Neural cell (in vitro differentiated cells): ENCODE measurements at regions not wholly inside any gene's neighbourhood (a gene's known extent, or its start where the extent isn't known, plus 50 kb on each side); places are given as distances from the start of the nearest gene placed in this dataset.

Experiments used
- H2AFZ ChIP-seq: fragments of 200-600, 300-800 bp; sonication (generic), shearing (Covaris generic); 2 replicates; pipeline ENCODE4 v1.6.0; 2014; ENCODE audit warnings: low read depth, mild to moderate bottlenecking, antibody characterized with exemption, low read length, moderate library complexity
- H3F3A ChIP-seq: fragments of 200-600 bp; shearing (Covaris generic); 2 replicates; pipeline ENCODE4 v1.6.1; 2016; ENCODE audit warnings: mild to moderate bottlenecking, moderate library complexity, mixed read lengths, antibody characterized with exemption, low read length; ENCODE audit not compliant: insufficient read depth, poor library complexity, severe bottlenecking
- H3K27ac ChIP-seq: fragments of 200-600, 300-800 bp; sonication (generic), shearing (Covaris generic); 2 replicates; pipeline ENCODE4 v1.5.1; 2014; ENCODE audit warnings: mild to moderate bottlenecking, low read length, moderate library complexity
- H3K27me3 ChIP-seq: fragments of 300-800, 200-600 bp; sonication (generic), shearing (Covaris generic); 2 replicates; pipeline ENCODE4 v1.6.0; 2014; ENCODE audit warnings: mild to moderate bottlenecking, low read depth, low read length, moderate library complexity; ENCODE audit not compliant: insufficient read depth
- H3K36me3 ChIP-seq: fragments of 300-800, 200-600 bp; sonication (generic), shearing (Covaris generic); 2 replicates; pipeline ENCODE4 v1.5.1; 2014; ENCODE audit warnings: mild to moderate bottlenecking, antibody characterized with exemption, low read length, moderate library complexity; ENCODE audit not compliant: insufficient read depth
- H3K4me2 ChIP-seq: fragments of 300-800, 200-600 bp; sonication (generic), shearing (Covaris generic); 2 replicates; pipeline ENCODE4 v1.6.0; 2014; ENCODE audit warnings: mild to moderate bottlenecking, low read length
- H3K4me3 ChIP-seq: fragments of 300-800, 200-600 bp; sonication (generic), shearing (Covaris generic); 2 replicates; pipeline ENCODE4 v1.5.1; 2014; ENCODE audit warnings: mild to moderate bottlenecking, low read length, moderate library complexity
- H3K79me2 ChIP-seq: fragments of 200-600 bp; shearing (Covaris generic); replicated peaks from 2 replicates; pipeline ENCODE4 v1.6.0; 2014; ENCODE audit warnings: mild to moderate bottlenecking, low read length, moderate library complexity; ENCODE audit not compliant: insufficient read depth
- H3K9ac ChIP-seq: fragments of 300-800, 200-600 bp; sonication (generic), shearing (Covaris generic); 2 replicates; pipeline ENCODE4 v1.6.1; 2016; ENCODE audit warnings: mild to moderate bottlenecking, low read length, mixed read lengths
- H3K9me2 ChIP-seq: fragments of 200-600 bp; shearing (Covaris generic); 2 replicates; pipeline ENCODE4 v1.6.1; 2016; ENCODE audit warnings: mild to moderate bottlenecking, low read length, mixed read lengths; ENCODE audit not compliant: insufficient read depth
- H3K9me3 ChIP-seq: fragments of 200-600, 300-800 bp; sonication (generic), shearing (Covaris generic); 2 replicates; pipeline ENCODE4 v1.6.1; 2016; ENCODE audit warnings: mild to moderate bottlenecking, mixed run types, low read length, moderate library complexity, mixed read lengths
- H4K20me1 ChIP-seq: fragments of 200-600 bp; shearing (Covaris generic); 2 replicates; pipeline ENCODE4 v1.6.1; 2016; ENCODE audit warnings: mild to moderate bottlenecking, mixed run types; ENCODE audit not compliant: insufficient read depth
- EP300 ChIP-seq: fragments of 450-650 bp; conservative IDR thresholded peaks from 2 replicates; pipeline ENCODE4 v1.6.1; 2014; ENCODE audit warnings: antibody characterized with exemption, mild to moderate bottlenecking, moderate library complexity; ENCODE audit not compliant: poor library complexity, severe bottlenecking
- EZH2 ChIP-seq: fragments of 200-600, 300-800 bp; shearing (Covaris generic), sonication (generic); IDR thresholded peaks from 2 replicates; pipeline ENCODE4 v1.6.1; 2014; ENCODE audit warnings: antibody characterized with exemption, low read length, borderline replicate concordance, mild to moderate bottlenecking; ENCODE audit not compliant: insufficient read depth, poor library complexity, severe bottlenecking
- MXI1 ChIP-seq: fragments of 450-650 bp; conservative IDR thresholded peaks from 2 replicates; pipeline ENCODE4 v1.6.1; 2014; ENCODE audit warnings: antibody characterized with exemption, mild to moderate bottlenecking; ENCODE audit not compliant: poor library complexity, severe bottlenecking
- POLR2AphosphoS5 ChIP-seq: IDR thresholded peaks from 2 replicates; pipeline ENCODE4 v1.6.1; 2012
- RAD21 ChIP-seq: fragments of 450-650 bp; conservative IDR thresholded peaks from 2 replicates; pipeline ENCODE4 v1.6.1; 2014; ENCODE audit warnings: antibody characterized with exemption, mild to moderate bottlenecking, moderate library complexity
- SMC3 ChIP-seq: fragments of 450-650 bp; conservative IDR thresholded peaks from 2 replicates; pipeline ENCODE4 v1.6.1; 2014; ENCODE audit warnings: antibody characterized with exemption, mild to moderate bottlenecking, moderate library complexity; ENCODE audit not compliant: poor library complexity
- TAF1 ChIP-seq: IDR thresholded peaks from 2 replicates; pipeline ENCODE4 v1.6.1; 2012; ENCODE audit warnings: low read depth
- TF ChIP-seq, protein P1 (sequence below): fragments of 450-650 bp; IDR thresholded peaks from 2 replicates; pipeline ENCODE4 v1.5.1; 2014; ENCODE audit warnings: antibody characterized with exemption, mild to moderate bottlenecking, moderate library complexity; ENCODE audit not compliant: poor library complexity, severe bottlenecking
- TF ChIP-seq, protein P2 (sequence below): IDR thresholded peaks from 2 replicates; pipeline ENCODE4 v1.6.1; 2012; ENCODE audit warnings: borderline replicate concordance

DNA sequence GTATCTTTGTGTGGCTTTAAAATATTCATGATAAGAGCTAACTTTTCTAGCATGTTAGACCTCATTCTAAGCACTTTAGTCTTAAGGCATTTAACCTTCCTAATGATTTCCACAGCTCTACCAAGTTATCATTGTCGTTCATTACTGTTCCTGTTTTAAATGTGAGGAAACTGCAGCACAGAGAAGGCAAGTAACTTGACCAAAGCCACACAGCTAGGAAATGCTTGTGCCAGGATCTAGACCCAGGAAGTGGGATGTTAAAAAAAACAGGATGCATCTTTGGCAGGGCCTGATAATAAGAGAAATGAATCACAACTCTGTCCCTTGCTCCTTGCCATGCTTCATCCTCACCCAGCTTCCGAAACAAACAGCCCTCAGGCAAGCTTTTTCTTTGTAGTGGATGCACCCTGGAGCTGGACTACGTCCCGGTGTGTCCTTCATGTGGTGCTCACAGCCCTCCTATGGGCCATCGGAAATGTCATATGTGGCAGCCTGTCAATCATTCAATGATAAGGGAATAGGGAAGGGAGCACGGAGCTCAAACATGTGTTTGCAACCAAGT lies 196.9 kb upstream of the RREB1 start:
- no peak overlapping the region for H3K4me3 ChIP-seq

DNA sequence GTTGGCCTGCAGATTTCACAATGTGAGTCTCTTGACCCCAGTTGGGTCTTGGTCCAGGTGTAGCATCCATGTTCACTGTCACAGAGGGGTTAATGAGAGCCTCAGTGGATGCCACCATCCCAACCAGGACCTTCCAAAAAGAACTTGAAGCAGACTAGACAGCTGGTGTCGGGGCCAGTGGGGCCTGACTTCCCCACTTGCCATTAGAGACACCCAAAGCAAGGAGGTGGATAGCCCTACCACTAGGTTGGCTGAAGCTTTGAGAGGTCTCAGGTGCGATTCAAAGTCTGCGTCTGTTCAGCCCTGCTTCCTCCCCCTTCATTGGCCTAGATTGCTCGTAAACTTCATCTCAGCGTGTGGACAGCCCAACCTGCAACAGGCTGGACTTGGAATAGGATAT lies 196.4 kb upstream of the RREB1 start:
- H4K20me1 ChIP-seq, result no peaks in the 10 kb centered on the region
- no peak overlapping the region for H3K9ac ChIP-seq
- H3K27ac ChIP-seq, result no peak overlapping the region
- no peak overlapping the region for H2AFZ ChIP-seq
- no peaks in the 10 kb centered on the region for H3F3A ChIP-seq
- H3K79me2 ChIP-seq, result no peaks in the 10 kb centered on the region
- H3K9me3 ChIP-seq, result no peaks in the 10 kb centered on the region
- H3K4me3 ChIP-seq, result no peak overlapping the region
- no peak for TF ChIP-seq SMC3
- no peak overlapping the region for H3K4me2 ChIP-seq
- no peaks in the 10 kb centered on the region for H3K27me3 ChIP-seq
- H3K36me3 ChIP-seq, result no peaks in the 10 kb centered on the region
- H3K9me2 ChIP-seq, result no peaks in the 10 kb centered on the region

More for the DNA sequence above, 196.9 kb upstream of the RREB1 start:
- Histone ChIP-seq H3K9ac (no peak overlapping the region), H3K4me2 (no peak overlapping the region), H3K27ac (no peak overlapping the region), H3K9me2 (no peaks in the 10 kb centered on the region), H4K20me1 (no peaks in the 10 kb centered on the region), H3K36me3 (no peaks in the 10 kb centered on the region), H3K9me3 (no peaks in the 10 kb centered on the region), H2AFZ (no peak overlapping the region), H3K79me2 (no peaks in the 10 kb centered on the region), H3F3A (no peaks in the 10 kb centered on the region), H3K27me3 (no peaks in the 10 kb centered on the region)
- TF ChIP-seq RAD21 (no peak), MXI1 (no peak), POLR2AphosphoS5 (no peak), SMC3 (no peak), EP300 (no peak), TAF1 (no peak), EZH2 (no peak)
- TF ChIP-seq, protein P1, sequence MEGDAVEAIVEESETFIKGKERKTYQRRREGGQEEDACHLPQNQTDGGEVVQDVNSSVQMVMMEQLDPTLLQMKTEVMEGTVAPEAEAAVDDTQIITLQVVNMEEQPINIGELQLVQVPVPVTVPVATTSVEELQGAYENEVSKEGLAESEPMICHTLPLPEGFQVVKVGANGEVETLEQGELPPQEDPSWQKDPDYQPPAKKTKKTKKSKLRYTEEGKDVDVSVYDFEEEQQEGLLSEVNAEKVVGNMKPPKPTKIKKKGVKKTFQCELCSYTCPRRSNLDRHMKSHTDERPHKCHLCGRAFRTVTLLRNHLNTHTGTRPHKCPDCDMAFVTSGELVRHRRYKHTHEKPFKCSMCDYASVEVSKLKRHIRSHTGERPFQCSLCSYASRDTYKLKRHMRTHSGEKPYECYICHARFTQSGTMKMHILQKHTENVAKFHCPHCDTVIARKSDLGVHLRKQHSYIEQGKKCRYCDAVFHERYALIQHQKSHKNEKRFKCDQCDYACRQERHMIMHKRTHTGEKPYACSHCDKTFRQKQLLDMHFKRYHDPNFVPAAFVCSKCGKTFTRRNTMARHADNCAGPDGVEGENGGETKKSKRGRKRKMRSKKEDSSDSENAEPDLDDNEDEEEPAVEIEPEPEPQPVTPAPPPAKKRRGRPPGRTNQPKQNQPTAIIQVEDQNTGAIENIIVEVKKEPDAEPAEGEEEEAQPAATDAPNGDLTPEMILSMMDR, result no peak
- TF ChIP-seq, protein P2, sequence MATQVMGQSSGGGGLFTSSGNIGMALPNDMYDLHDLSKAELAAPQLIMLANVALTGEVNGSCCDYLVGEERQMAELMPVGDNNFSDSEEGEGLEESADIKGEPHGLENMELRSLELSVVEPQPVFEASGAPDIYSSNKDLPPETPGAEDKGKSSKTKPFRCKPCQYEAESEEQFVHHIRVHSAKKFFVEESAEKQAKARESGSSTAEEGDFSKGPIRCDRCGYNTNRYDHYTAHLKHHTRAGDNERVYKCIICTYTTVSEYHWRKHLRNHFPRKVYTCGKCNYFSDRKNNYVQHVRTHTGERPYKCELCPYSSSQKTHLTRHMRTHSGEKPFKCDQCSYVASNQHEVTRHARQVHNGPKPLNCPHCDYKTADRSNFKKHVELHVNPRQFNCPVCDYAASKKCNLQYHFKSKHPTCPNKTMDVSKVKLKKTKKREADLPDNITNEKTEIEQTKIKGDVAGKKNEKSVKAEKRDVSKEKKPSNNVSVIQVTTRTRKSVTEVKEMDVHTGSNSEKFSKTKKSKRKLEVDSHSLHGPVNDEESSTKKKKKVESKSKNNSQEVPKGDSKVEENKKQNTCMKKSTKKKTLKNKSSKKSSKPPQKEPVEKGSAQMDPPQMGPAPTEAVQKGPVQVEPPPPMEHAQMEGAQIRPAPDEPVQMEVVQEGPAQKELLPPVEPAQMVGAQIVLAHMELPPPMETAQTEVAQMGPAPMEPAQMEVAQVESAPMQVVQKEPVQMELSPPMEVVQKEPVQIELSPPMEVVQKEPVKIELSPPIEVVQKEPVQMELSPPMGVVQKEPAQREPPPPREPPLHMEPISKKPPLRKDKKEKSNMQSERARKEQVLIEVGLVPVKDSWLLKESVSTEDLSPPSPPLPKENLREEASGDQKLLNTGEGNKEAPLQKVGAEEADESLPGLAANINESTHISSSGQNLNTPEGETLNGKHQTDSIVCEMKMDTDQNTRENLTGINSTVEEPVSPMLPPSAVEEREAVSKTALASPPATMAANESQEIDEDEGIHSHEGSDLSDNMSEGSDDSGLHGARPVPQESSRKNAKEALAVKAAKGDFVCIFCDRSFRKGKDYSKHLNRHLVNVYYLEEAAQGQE, result no peak
